HG03280 (cell line): ENCODE measurements at regions not wholly inside any gene's neighbourhood (a gene's known extent, or its start where the extent isn't known, plus 50 kb on each side); places are given as distances from the start of the nearest gene placed in this dataset.

ENCODE experiments used
- ATAC-seq: cut with Tn5 transposase; IDR thresholded peaks from one replicate; pipeline ENCODE4 v1.9.1; 2021; ENCODE audit warnings: mild to moderate bottlenecking, moderate library complexity; ENCODE audit not compliant: unreplicated experiment

DNA sequence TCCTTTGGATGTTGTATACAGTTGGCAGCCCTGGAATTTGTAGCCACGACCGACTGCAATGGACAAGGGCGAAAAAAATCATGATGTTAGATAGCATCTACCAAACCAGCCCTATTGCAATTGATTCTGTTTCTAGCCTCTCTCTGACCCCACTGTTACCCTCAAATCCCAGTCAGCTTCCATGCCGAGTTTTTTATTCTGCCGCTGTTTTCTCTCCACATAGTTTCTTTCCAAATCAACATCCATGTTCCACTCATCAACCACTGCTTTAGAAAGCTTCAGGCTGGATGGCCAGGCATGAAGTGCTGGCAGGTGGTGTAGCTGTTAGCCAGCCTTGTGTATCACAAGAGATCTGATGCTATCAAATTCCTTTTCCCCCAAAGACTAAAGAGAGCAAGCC lies 272.8 kb downstream of the FIGN start:
- no peak for ATAC-seq

DNA sequence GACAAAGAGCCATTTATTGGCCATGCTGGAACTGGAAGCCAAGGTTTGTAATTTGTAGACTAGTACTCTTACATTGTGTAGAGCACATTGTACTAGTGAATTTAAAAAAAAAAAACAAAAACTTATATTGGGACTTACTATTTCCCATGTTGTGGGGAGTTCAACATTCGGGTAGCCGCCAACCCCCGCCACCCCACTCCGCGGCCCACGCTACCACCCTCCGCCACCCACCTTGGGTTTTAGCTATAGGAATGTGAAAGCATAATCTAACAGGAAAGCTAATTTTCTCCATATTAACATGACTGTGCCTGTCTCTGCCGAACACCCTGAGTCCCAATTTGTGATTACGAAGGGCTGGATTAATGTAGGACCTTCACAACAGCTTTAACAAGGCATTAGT lies 275.8 kb downstream of the FIGN start:
- ATAC-seq, result no peak

DNA sequence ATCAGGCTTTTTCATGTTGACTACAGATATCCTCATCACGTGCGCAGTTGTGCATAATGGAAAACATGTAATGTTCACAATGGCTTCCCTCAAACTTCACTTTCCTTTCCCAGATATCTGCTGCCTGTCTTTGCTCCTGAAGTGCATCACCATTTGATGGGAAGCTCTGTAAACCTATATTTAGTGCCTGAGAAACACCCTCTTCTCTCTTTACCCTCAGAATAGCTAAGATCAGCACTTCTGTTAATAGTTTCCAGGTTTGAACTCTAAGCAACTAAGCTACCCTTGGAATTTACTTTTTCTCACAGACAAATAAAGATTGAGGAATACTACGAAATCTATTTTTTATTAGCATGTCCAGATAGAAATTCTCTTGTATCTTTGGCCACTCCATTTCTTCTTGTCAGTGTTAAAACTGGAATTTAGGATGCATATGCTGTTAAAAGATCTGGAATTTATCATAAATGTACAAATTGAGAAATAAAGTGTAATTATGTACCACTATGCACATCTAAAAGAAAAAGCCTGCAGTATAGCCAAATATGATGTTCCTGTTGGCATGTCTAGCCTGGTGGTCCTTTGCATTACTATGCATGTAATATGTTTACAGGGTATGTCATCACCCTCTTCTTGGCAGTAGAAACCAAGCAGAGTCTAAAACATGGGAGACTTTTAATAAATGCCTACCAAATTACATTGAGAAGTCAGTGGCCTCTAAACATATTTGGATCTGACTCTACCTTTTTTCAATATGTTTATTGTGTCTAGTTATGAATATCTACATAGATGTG lies 278.7 kb downstream of the FIGN start:
- no peak for ATAC-seq

DNA sequence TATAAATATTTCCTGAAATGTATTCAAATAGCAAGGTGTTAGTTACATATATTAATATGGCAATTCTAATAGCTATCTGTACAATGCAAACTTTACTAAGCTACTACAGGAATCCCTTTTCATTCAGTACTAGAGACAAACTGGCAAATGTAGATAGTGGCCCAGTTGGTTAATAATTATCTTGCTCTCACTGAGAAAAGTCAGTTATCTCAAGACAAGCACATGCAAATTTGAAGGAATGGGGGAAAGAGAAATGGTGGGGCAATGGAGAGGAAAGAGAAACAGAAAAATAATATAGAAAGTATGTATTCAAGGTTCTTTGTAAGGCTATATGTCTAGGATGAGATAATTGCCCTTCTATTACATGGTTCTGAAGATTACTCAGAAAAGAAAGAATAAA lies 280.0 kb downstream of the FIGN start:
- no peak for ATAC-seq

DNA sequence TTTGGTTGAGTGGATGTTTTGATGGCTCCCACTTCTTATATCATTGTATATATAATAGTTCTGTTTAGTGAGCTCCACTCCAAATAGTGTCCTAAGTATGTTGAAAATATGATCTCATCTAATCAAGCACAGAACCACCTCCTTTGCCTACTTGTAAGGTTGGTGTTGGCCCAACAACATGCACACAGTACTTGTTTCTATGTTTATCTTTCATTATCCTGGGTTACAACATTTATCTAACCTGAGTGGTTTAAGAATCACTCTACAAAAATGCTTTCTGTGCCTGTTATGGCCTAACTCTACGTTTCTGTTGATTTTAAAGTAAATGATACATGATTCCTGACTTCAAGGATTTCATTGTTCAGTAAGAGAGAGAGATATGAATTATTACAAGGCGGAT lies 281.9 kb downstream of the FIGN start:
- ATAC-seq, result no peak

DNA sequence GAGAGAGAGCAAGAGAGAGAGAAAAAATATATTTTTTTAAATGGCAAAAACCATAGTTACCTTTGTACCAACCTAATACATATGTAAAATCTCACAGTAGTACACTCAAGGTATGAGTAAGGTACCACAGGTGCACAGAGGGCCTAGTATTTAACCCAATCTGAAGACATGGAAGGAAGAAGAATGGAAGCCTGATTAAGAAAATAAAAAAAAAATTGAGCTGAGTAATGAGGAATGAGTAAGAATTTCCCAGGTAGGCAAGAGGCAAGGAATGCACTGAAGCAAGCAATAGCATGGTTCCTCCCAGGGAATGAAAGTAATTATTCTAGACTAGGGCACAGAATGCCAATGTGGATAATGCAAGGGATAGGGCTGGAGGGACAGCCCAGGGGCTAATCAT lies 294.2 kb downstream of the FIGN start:
- ATAC-seq, result no peak

DNA sequence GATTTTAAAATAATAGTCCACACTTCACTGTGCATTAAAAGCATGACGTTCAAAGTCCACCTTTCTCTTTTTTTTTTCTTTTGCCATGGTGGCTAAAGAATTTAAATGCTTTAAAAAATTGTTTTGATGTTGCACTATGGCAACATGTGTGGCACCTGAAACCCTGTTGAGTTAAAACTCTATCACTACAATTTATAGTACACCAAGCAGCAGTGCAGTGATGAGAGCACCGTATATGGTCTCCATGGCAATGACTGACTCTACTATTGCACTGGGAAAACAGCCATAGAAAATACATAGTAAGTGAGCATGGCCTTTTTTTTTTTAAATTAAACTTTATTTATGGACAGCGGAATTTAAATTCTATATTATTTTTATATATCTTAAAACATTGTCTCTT lies 298.8 kb downstream of the FIGN start:
- ATAC-seq, result no peak

DNA sequence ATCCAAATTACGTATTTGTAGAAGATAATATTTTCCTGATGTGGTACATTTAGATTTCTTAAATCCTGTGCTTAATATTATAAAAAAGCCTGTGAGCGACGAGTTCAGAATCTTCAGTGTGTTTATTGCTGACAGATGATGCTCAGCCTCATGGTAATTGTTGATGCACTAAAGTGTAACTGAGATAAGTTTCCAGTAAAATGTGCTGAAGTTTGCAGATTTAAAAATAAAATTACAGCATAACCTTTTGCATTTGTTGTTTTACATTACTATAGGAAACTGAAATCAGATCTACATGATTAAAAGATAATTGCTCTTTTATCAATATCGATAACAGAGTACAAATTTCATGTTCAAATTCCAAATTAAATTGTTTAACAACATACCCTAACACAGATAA lies 307.6 kb downstream of the FIGN start:
- ATAC-seq, result no peak

DNA sequence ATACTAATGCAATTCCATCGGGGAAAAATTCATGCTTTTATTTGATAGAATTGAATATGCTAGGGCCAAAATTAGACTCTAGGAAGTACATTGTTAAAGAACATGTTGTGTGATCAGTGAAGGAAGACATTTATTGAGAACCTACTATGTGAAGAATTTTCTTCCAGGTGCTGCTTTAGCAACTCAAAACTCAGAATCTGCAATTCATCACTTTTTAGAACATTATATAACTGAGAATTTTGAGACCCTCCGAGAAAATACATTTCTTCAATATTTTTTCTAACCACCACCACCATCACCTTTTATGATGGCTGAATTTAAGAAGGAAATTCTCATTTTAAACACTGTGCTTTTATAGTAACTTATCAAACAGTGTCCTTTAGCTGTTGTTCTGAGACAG lies 315.2 kb downstream of the FIGN start:
- ATAC-seq, result no peak

DNA sequence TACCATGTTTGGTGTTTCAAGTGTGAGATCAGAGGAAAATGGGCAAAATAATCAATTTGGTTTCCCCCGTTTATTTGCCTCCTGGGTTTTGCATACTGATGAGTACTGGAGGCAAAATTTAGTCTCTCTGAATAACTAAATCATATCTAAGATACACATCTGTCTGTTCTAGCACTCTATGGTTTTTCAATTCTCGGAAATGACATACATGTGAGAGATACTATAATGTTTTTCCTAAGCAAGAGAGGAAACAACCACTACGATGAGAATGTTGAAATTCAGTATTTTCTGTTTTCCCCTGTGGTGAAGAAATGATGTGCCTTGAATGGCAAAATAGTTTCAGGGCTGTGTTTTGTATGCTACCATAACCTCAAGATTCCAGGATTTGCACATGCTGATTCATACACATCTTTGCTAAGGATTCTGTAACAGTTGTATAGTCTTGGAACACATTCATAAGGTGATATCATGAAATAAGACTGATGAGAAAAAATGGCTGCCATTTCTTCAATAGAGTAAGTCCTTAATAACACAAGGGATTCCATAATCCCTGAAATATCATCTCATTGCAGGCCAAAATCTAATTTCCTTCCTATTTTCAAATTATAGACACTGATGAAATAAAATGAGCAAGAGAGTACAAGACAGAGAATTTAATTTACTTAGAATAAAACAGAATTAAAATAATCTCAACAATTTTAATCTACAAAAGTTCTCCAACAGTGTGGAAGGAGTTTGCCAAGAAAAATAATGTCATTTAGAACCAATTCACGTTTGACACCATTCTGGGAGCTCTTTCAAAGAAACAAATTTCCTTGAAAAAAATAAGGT lies 316.6 kb downstream of the FIGN start:
- ATAC-seq, result no peak

DNA sequence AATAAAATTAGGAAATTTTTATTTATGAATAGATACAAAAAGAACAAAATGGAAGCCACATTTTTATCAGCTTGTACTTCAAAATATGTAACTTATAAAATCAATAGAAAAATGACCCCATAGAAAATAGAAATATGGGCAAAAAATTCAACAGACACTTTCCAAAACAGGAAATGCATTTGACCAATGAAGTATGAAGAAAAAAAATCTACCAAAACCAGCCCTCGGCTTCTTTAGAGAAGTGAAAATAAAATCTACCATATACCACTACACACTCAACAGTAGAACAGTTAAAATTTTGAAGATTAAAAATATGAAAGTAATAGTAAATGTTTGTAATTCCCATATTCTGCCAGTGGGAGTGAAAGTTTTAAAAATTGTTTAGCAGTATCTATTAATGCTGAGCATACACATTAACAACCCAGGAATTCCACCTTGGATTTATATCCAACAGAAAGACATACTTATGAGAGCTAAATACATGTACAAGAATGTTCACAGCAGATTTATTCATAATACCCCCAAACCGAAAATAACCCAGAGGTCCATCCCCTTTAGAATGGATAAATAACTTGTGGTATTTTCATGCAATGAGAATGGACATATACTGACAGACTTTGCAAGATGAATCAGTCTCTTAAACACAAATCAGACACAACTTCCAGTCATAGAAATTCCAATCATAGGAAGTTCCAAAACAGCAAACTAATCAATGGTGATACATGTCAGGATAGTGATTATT lies 318.0 kb downstream of the FIGN start:
- ATAC-seq, result peak; percentile 71

DNA sequence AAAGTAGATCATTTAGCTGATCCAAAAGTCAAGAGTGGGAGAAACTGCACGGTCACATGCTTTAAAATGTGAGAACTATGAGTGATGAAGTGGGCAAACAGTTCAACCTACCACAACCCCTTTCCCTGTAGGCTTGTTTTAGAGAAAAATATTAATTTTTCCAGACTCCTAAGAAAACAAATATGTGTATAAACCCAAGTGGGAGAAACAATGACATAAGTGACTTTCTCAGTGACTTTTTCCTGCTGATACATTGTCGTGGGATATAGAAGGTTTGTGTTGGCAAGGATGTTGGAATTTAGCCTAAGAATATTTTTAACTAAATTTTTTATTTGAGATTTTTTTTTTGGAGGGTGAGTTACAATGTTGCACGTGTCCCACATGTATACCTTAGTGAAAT lies 321.7 kb downstream of the FIGN start:
- ATAC-seq, result no peak

DNA sequence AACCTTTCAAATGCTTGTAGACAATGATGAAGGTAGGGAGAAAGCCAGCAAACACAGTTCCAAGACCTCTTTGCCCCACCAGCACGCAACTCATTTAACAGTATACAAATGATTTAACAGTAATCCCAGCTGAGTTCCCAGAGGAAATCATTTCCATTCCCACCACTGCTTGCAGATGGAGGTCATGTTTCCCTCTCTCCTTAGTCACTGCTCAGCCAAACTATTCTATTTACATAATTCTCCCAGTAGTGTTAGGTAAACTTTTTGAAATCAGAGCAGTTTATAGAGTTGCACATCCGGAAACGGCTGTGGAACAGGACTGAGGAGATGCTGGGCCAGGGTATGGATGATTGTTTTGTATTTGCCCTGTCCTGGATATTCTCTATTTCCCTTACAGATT lies 328.5 kb downstream of the FIGN start:
- ATAC-seq, result no peak

DNA sequence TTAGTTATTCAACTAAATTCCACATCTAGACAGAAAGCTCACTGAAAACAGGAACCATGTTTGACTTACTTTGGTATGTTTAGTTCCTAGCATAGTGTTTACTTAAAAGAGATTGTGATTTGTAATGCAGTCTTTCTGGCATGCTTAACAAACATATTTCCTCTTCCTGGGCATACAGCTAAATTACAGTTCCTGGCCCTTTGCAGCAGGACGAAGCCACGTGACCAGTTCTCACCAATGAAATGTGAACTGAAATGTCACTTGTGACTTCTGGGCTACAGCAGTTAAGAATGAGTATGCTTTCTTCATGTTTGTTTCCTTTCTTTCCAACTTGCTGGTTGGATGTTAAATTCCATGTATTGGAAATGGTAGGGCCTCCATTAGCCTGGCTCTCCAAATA lies 330.5 kb downstream of the FIGN start:
- no peak for ATAC-seq

DNA sequence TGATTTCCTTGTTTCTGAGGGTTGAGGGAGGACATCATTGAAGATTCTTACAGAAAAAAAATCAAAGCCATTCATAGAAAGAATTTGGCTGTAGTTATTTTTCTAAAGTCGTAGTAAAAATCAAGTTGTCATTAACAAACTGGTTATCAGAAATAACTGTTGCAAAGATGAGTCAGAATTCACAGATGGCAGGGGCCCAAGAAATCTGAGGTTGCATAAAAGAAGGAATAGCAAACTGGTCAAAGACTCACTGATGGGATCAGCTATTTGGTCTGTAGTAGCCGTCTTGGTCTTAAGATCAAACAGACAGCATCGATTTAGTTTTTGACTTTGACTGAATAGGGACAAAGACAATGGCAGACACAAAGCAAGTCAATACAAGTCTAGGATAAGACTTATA lies 334.3 kb downstream of the FIGN start:
- no peak for ATAC-seq

DNA sequence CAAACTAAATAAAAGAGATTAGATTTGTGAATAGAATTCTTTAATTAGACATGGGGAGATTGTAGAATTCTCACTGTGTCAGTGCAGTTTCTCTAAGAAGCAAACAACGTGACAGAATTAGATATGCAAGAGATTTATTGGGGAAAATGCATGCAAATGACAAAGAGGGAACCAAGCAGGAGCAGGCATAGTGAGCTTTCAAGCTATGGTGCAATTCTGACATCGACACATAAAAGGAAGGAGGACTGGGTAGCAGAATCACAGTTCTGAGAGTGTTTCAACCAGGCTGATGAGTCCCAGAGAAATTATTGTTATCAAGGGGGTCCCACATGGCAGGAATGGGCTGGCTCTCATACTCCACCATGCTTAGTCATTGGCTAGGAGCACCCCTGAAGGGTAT lies 338.4 kb downstream of the FIGN start:
- no peak for ATAC-seq

DNA sequence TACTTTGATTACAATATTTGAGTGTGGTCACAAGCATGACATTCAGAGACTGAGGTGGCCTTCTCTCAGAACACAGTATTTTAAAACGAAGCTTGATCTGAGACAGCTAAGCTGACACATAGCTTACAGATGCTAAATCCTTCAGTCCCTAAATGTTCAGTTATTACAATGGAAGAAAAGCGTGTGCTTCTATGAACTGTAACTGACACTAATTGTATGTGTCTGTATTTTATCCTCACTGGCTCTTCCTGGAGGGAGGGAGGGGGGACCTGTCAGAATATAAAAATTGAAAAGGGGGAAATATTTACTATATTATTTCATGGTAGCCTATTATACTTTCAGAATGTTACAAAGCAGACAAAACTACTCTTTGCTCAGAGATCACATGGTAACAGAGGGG lies 340.2 kb downstream of the FIGN start:
- ATAC-seq, result no peak

DNA sequence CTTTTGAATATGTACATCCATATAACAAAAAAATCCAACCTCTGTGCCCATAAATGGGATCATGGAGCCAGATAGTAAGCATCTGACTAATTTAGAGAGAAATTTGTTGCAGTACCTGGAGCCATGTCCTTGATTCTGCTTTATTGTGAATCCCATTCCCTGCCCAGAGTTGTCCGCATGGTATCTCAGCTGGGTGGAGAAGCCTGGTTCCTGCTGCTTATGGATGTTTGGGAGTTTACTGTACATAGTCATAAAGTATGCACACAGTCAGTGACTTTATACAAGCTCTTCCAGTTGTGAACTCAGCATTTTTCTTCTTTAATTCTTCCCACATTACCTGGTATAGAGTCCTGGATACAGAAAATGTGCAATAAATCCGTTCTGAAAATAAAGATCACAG lies 346.0 kb downstream of the FIGN start:
- no peak for ATAC-seq

DNA sequence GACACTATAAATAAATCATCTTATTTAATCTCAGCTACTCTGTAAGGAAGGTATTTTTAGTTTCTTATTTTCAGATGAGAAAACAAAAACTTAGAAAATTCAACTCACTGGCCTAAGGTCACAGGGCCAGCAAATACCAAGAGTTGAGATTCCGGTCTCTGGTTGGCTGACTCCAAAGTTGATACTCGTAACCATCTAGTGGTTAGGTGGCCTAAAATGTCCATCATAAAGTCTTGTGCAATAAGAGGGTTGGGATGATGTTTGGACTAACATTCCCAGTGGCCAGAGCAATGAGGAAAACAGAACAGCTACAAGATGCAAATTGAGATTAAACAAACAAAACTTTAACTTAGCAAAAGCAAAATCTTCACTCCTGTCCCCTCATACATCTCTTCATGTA lies 360.3 kb downstream of the FIGN start:
- no peak for ATAC-seq

DNA sequence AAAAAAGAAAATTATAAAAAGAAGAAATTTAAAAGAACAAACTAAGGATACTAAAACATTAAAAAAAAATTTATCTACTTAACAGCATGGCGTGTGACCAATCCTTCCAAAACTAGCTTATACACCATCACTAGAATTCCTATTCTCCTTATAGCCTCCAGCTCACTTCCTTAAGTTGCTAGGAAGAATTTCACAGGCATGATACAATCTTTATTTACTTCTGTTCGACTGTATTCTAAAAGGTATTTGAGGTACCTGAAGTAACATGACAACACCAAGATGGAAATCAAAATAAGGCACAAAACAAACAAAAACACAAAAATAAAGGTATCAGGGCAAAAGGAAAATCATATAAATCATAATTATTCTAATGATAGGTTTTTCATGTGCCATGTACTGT lies 360.7 kb downstream of the FIGN start:
- no peak for ATAC-seq

DNA sequence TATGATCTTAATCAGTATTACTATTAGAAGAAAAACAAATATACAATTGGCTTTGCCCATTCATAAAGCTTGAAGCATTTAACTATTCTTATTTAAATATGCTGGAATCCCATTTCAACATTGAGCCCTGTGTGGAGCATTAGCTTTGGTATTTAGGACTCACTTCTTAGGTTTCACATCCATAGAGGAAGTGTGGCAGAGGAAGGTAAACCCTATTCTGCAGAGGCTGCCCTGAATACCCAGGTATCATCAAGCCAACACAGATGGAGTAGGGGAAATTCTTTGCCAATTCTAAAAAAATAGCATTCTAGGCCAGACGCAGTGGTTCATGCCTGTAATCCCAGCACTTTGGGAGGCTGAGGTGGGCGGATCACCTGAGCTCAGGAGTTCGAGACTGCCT lies 361.5 kb downstream of the FIGN start:
- no peak for ATAC-seq

DNA sequence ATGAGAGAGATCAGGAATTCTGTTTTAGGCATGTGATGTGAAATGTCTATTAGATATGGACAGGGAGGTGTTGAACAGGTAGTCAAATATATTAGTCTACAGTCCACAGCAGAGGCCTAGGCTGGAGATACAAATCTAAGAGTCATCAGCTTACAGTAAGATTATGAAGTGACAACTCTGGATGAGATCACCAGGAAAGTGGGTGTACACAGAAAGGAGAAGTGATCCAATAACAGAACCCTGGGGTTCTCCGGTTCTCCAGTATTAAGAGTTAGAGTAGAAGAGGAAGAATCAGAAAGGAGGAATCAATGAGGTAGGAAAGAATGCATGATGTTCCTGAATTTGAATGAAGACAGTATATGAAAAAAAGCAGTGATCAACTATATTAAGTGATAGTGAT lies 362.3 kb downstream of the FIGN start:
- no peak for ATAC-seq
